ENCODE measurements at regions not wholly inside any gene's neighbourhood (a gene's known extent, or its start where the extent isn't known, plus 50 kb on each side); places are given as distances from the start of the nearest gene placed in this dataset.

DNA sequence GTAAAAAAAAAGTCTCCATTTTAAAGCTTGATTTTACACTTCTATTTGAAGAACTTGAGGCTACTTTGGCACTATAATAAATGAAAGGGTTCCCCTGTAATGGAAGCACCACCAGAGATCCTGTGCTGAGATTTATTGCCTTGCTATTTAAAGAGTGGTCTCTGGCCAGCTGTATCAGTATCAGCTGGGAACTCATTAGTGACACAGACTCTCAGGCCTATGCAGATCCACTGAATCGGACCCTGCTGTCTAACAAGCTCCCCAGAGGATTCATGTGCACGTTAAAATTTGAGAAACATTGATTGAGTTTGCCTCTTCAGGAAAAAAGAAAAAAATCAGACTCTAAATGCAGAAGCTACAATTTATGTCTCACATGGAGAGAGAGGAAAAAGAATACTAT lies 299.9 kb upstream of the BMP2 start:
- Histone ChIP-seq H3K9me3 (ENCODE audit: control insufficient read depth, low read depth, low read length) (no peaks in the 10 kb centered on the region), H3K27ac (ENCODE audit: insufficient read length, low read depth, low read length) (no peak overlapping the region), H4K8ac (replicated peaks; ENCODE audit: insufficient read length, low read depth, low read length) (no peak overlapping the region), H2BK20ac (ENCODE audit: low read depth, low read length, poor library complexity, severe bottlenecking) (no peak overlapping the region), H3K18ac (ENCODE audit: insufficient read length, low read depth, low read length) (no peak overlapping the region), H3K56ac (ENCODE audit: insufficient read length, low read depth, low read length) (no peak overlapping the region), H4K5ac (ENCODE audit: insufficient read length, low read depth, low read length) (no peak overlapping the region), H2AK5ac (ENCODE audit: insufficient read length, low read length) (no peak overlapping the region), H3K23me2 (ENCODE audit: insufficient read length, low read depth, low read length, poor library complexity, severe bottlenecking) (no peaks in the 10 kb centered on the region), H2BK12ac (ENCODE audit: insufficient read length, low read depth, low read length) (no peak overlapping the region), H2BK15ac (ENCODE audit: low read depth, low read length) (no peak overlapping the region), H2BK5ac (ENCODE audit: insufficient read length, low read length) (no peak overlapping the region), H3K14ac (ENCODE audit: insufficient read depth, low read length) (no peak overlapping the region), H2BK120ac (ENCODE audit: low read depth, low read length, poor library complexity, severe bottlenecking) (no peak overlapping the region), H3K4ac (ENCODE audit: low read depth, low read length) (no peak overlapping the region), H4K91ac (ENCODE audit: insufficient read length, low read depth, low read length) (no peak overlapping the region), H3K4me2 (ENCODE audit: insufficient read depth, insufficient read length, low read length) (no peak overlapping the region), H3K79me2 (ENCODE audit: insufficient read depth, low read length) (no peaks in the 10 kb centered on the region), H4K20me1 (ENCODE audit: control insufficient read depth, insufficient read depth, insufficient read length) (no peaks in the 10 kb centered on the region), H3K79me1 (ENCODE audit: insufficient read depth, low read depth, low read length, poor library complexity, severe bottlenecking) (no peaks in the 10 kb centered on the region), H3K27me3 (ENCODE audit: insufficient read depth, low read length) (no peaks in the 10 kb centered on the region), H3K9ac (ENCODE audit: extremely low read depth, insufficient read length, low read length) (no peak overlapping the region), H2AFZ (ENCODE audit: low read length) (no peak overlapping the region), H3T11ph (ENCODE audit: low read length) (no peak overlapping the region), H3K23ac (ENCODE audit: insufficient read length, low read depth, low read length) (no peak overlapping the region), H3K4me1 (ENCODE audit: insufficient read depth, low read length) (no peaks in the 10 kb centered on the region)
- no peak for TF ChIP-seq CTCF (conservative IDR thresholded peaks at IDR 0.05)
- Mint-ChIP-seq H3K36me3 (ENCODE audit: insufficient read depth in 1 of 3, low read depth in 3 of 3) (no peaks in the 10 kb centered on the region), H3K9me3 (no peaks in the 10 kb centered on the region; a peak in 1 of 5 replicates), H3K27ac (no peak overlapping the region), H3K4me1 (no peaks in the 10 kb centered on the region), H3K4me3 (no peak overlapping the region), H3K27me3 (ENCODE audit: low read depth) (no peaks in the 10 kb centered on the region)
- WGBS (ENCODE audit: extremely low coverage, insufficient read length, low lambda C conversion rate), result no CpG with 5 or more reads among the region's 2 CpGs
- DNase-seq, result no peak

Measured in H9 (cell line).